ENCODE measurements at regions not wholly inside any gene's neighbourhood (a gene's known extent, or its start where the extent isn't known, plus 50 kb on each side); places are given as distances from the start of the nearest gene placed in this dataset.

DNA sequence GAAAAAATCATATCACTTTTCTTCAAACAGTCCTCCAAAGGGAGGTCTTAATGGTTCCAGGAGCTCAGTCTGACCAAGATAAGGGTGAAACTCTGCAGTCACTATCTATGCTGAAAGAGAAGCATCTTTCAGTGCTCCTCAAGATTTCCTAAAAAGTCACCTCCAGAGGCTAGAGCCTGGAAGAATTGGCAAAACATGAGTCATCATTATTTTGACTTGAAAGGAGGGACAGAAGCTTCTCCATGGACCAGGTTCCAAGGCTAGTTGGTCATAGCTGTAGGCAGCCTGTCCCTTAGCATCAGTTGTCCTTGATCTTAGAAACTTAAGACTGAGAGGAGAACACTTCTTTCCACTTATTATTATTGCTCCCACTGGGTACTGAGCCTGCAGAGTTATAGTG is 219.0 kb upstream of the ASIC2 start:
- no peaks in the 10 kb centered on the region for H3K9me3 Mint-ChIP-seq (ENCODE audit: unreplicated experiment)
- no peak for DNase-seq (ENCODE audit: low spot score)
- H3K36me3 Mint-ChIP-seq (ENCODE audit: low read depth, unreplicated experiment) = no peaks in the 10 kb centered on the region
- H3K27ac Mint-ChIP-seq (ENCODE audit: unreplicated experiment) = no peak overlapping the region
- H3K4me1 Mint-ChIP-seq (ENCODE audit: unreplicated experiment) = peaks cover 25% of the 10 kb centered on the region
- TF ChIP-seq, protein P1, sequence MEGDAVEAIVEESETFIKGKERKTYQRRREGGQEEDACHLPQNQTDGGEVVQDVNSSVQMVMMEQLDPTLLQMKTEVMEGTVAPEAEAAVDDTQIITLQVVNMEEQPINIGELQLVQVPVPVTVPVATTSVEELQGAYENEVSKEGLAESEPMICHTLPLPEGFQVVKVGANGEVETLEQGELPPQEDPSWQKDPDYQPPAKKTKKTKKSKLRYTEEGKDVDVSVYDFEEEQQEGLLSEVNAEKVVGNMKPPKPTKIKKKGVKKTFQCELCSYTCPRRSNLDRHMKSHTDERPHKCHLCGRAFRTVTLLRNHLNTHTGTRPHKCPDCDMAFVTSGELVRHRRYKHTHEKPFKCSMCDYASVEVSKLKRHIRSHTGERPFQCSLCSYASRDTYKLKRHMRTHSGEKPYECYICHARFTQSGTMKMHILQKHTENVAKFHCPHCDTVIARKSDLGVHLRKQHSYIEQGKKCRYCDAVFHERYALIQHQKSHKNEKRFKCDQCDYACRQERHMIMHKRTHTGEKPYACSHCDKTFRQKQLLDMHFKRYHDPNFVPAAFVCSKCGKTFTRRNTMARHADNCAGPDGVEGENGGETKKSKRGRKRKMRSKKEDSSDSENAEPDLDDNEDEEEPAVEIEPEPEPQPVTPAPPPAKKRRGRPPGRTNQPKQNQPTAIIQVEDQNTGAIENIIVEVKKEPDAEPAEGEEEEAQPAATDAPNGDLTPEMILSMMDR (IDR thresholded peaks at IDR 0.05; ENCODE audit: unreplicated experiment) = no peak
- peaks cover 9% of the 10 kb centered on the region for H3K27me3 Mint-ChIP-seq (ENCODE audit: unreplicated experiment)
- H3K4me3 Mint-ChIP-seq (ENCODE audit: unreplicated experiment) = no peak overlapping the region

DNA sequence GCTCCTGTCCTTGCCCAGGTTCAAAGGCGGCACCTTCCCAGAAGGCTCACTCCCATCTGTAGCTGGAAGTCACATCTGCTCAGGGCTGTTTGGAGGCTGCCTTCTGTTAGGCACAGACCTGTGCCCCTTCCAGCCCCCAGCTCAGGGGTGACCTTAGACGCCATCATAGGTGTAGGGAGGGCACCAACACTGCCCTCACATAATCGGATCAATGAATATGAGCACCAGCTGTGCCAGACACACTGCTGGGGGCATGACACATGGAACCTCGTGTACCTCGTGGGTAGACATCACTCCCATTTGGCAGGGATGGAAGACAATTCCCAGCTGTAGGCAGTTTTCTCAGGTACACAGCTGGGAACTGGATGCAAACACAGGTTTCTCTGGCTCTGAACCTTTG is 220.7 kb upstream of the ASIC2 start:
- H3K4me3 Mint-ChIP-seq (ENCODE audit: unreplicated experiment) = no peak overlapping the region
- peaks cover 15% of the 10 kb centered on the region for H3K4me1 Mint-ChIP-seq (ENCODE audit: unreplicated experiment)
- DNase-seq (ENCODE audit: low spot score) = no peak
- H3K27me3 Mint-ChIP-seq (ENCODE audit: unreplicated experiment) = peaks cover 9% of the 10 kb centered on the region
- H3K9me3 Mint-ChIP-seq (ENCODE audit: unreplicated experiment) = no peaks in the 10 kb centered on the region
- H3K36me3 Mint-ChIP-seq (ENCODE audit: low read depth, unreplicated experiment) = no peaks in the 10 kb centered on the region
- H3K27ac Mint-ChIP-seq (ENCODE audit: unreplicated experiment) = no peak overlapping the region
- TF ChIP-seq, protein P1 (IDR thresholded peaks at IDR 0.05; ENCODE audit: unreplicated experiment) = no peak

DNA sequence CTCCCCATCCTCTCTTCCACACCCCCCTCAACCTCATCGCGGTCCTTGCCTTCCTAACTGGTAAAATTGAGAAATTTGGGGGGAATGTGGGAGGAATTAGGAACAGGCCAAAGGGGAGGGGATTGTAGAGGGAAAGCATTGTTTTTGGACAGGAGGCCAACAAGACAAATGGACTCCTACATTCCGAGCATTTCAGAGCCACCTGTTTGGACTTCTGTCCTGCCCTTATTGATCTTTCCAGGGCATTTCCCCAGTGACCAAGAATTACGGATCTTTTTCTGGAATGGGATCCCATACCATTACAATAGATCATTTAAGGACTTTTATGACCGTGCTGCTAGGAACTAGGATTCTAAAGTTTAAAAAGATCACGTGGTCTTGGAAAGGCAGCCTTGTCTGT is 221.3 kb upstream of the ASIC2 start:
- no peak overlapping the region for H3K4me3 Mint-ChIP-seq (ENCODE audit: unreplicated experiment)
- H3K36me3 Mint-ChIP-seq (ENCODE audit: low read depth, unreplicated experiment) = no peaks in the 10 kb centered on the region
- DNase-seq (ENCODE audit: low spot score) = no peak
- no peak overlapping the region for H3K27ac Mint-ChIP-seq (ENCODE audit: unreplicated experiment)
- H3K4me1 Mint-ChIP-seq (ENCODE audit: unreplicated experiment) = peaks cover 15% of the 10 kb centered on the region
- H3K9me3 Mint-ChIP-seq (ENCODE audit: unreplicated experiment) = no peaks in the 10 kb centered on the region
- H3K27me3 Mint-ChIP-seq (ENCODE audit: unreplicated experiment) = peaks cover 9% of the 10 kb centered on the region
- TF ChIP-seq, protein P1 (IDR thresholded peaks at IDR 0.05; ENCODE audit: unreplicated experiment) = no peak

DNA sequence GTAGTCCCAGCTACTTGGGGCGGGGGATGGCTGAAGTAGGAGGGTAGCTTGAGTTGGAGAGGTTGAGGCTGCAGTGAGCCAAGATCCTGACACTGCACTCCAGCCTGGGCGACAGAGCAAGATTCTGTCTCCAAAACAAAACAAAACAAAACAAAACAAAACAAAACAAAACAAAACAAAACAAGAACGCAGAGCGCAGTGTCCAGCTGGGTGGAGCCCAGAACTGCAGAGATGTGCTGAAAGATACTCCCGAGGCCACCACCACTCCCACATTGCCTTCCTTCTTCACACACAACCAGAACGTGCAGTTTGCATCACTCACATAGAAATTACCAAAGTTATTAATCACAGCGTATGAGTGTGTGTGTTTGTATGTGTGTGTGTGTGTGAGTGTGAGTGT is 222.9 kb upstream of the ASIC2 start:
- no peak overlapping the region for H3K4me3 Mint-ChIP-seq (ENCODE audit: unreplicated experiment)
- no peak overlapping the region for H3K27ac Mint-ChIP-seq (ENCODE audit: unreplicated experiment)
- TF ChIP-seq, protein P1 (IDR thresholded peaks at IDR 0.05; ENCODE audit: unreplicated experiment) = no peak
- H3K9me3 Mint-ChIP-seq (ENCODE audit: unreplicated experiment) = no peaks in the 10 kb centered on the region
- peaks cover 14% of the 10 kb centered on the region for H3K27me3 Mint-ChIP-seq (ENCODE audit: unreplicated experiment)
- DNase-seq (ENCODE audit: low spot score) = no peak
- H3K36me3 Mint-ChIP-seq (ENCODE audit: low read depth, unreplicated experiment) = no peaks in the 10 kb centered on the region
- peaks cover 15% of the 10 kb centered on the region for H3K4me1 Mint-ChIP-seq (ENCODE audit: unreplicated experiment)

DNA sequence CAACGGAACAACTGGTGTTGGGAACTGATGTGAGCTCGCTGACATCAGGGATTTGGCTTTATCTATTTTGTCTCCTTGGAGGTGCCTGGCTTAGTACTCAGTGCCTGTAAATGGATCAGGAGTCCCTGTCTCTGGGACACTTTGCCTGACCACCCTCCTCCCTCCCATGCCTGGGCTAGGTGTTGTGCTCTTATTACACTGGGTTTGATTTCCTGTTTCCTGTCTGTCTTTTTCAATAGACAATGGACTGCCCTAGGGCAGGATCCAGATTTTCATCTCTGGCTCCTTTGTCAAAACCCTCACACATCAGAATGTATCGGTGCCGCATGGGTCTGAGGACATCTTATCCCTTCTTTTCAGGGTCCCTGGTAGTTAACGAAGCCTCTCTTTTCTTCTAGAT is 223.6 kb upstream of the ASIC2 start:
- Mint-ChIP-seq H3K36me3 (ENCODE audit: low read depth, unreplicated experiment) (no peaks in the 10 kb centered on the region), H3K4me3 (ENCODE audit: unreplicated experiment) (no peak overlapping the region), H3K27ac (ENCODE audit: unreplicated experiment) (no peak overlapping the region), H3K27me3 (ENCODE audit: unreplicated experiment) (peaks cover 9% of the 10 kb centered on the region), H3K4me1 (ENCODE audit: unreplicated experiment) (peaks cover 12% of the 10 kb centered on the region), H3K9me3 (ENCODE audit: unreplicated experiment) (no peaks in the 10 kb centered on the region)
- no peak for DNase-seq (ENCODE audit: low spot score)
- TF ChIP-seq, protein P1 (IDR thresholded peaks at IDR 0.05; ENCODE audit: unreplicated experiment) = no peak
